ENCODE measurements at regions not wholly inside any gene's neighbourhood (a gene's known extent, or its start where the extent isn't known, plus 50 kb on each side); places are given as distances from the start of the nearest gene placed in this dataset.
A peak's percentile ranks its signal among the peaks of the same experiment; 100 is the strongest.

DNA sequence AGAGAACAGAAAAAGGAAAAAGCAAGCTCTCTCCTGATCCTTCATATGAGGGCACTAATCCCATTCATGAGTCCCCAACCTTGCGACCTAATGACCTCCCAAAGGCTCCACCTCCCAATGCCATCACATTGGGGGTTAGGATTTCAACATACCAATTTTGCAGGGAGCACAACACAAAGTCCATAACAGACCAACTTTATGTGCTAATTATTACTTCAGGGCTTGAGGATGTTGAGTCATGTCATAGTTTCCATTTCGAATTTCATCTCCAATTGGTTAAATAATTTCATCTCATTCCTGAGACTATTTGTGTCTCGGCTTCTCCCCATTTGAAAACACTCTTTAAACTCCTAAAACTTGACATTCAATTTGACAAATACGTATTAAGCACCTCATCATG lies 69.9 kb upstream of the KLF7 start:
- H3K4ac ChIP-seq (ENCODE audit: low read depth in 1 of 2, low read length in 2 of 2) = no peak overlapping the region
- H3K9ac ChIP-seq (ENCODE audit: low read length) = no peak overlapping the region
- H2AFZ ChIP-seq (ENCODE audit: low read depth, low read length) = no peak overlapping the region
- H3K36me3 ChIP-seq (ENCODE audit: control insufficient read depth in 1 of 2, insufficient read depth in 2 of 2, low read depth in 1 of 2, low read length in 2 of 2) = no peaks in the 10 kb centered on the region
- H3K9me3 ChIP-seq (ENCODE audit: control insufficient read depth, low read length) = peaks cover 8% of the 10 kb centered on the region
- no peak overlapping the region for H3K14ac ChIP-seq (ENCODE audit: low read length in 2 of 2)
- peak overlapping the region in 1 of 2 experiments; percentile 65 for H2BK12ac ChIP-seq (ENCODE audit: low read length in 2 of 2)
- no peak overlapping the region for H2AK5ac ChIP-seq (ENCODE audit: low read length, severe bottlenecking)
- no peak overlapping the region for H3K4me3 ChIP-seq (ENCODE audit: insufficient read depth in 1 of 2, low read depth in 1 of 2, low read length in 2 of 2)
- H2BK15ac ChIP-seq (ENCODE audit: low read depth, poor library complexity, severe bottlenecking) = no peak overlapping the region
- no peak for DNase-seq
- H3K4me1 ChIP-seq (ENCODE audit: control insufficient read depth, insufficient read depth, low read depth, low read length) = peaks cover 4% of the 10 kb centered on the region
- H2BK5ac ChIP-seq (ENCODE audit: low read depth, low read length, poor library complexity, severe bottlenecking) = no peak overlapping the region
- no peak overlapping the region for H4K91ac ChIP-seq (ENCODE audit: low read length)
- no peak overlapping the region for H3K4me2 ChIP-seq (ENCODE audit: low read length, poor library complexity, severe bottlenecking)
- H3K27me3 ChIP-seq (ENCODE audit: control insufficient read depth in 1 of 2, insufficient read depth in 1 of 2, low read length in 2 of 2) = no peaks in the 10 kb centered on the region
- no peaks in the 10 kb centered on the region for H3K79me1 ChIP-seq (replicated peaks; ENCODE audit: low read length, poor library complexity, severe bottlenecking)
- H3K27ac ChIP-seq (ENCODE audit: low read length, poor library complexity, severe bottlenecking) = no peak overlapping the region
- no peak overlapping the region for H3K23ac ChIP-seq (ENCODE audit: low read length in 2 of 2)
- WGBS = 95% methylated on average over 4 of the region's 4 CpGs
- H4K8ac ChIP-seq (ENCODE audit: low read length) = no peak overlapping the region
- no peak overlapping the region for H2BK120ac ChIP-seq (ENCODE audit: low read depth, low read length)
- H3K18ac ChIP-seq (ENCODE audit: low read depth in 1 of 2, low read length in 2 of 2) = no peak overlapping the region

DNA sequence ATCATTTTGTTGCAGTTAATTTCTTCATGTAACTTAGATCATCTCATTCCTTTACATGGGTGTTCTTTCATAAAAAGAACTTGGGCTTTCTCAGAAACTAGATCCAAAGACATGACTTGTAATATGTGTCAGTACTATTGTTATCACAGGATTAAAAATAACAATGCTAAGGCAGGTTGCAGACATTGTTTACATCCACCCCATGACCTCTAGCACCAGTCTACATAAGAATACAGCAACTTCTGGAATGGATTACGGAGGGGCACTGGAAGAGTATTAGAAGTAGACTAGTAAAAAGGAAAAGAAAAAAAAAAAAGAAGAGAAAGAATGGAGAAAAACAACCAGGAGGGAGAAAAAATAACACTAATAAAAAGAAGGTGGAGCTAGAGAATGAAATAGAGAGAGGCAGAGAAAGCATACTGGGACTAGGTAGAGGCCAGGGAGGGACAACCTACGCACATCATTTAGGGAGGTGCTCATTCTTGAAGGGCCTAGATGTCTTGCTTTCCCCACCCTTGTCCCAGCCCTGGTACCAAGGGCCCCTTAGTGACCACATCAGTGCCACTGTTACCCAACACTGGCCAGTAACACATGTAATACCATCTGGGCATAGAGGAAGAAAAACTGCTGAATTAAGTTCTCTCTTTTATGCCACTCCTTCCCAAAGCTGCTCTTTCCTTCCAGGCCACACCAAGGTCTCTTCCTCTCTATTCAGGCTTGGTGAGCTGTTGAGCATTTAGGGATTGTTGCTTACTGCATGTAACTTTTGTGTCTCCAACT lies 70.6 kb upstream of the KLF7 start:
- Histone ChIP-seq H4K8ac (ENCODE audit: low read length) (no peak overlapping the region), H2AK5ac (ENCODE audit: low read length, severe bottlenecking) (no peak overlapping the region), H3K9me3 (ENCODE audit: control insufficient read depth, low read length) (peaks cover 8% of the 10 kb centered on the region), H3K18ac (ENCODE audit: low read depth in 1 of 2, low read length in 2 of 2) (no peak overlapping the region), H3K23ac (ENCODE audit: low read length in 2 of 2) (no peak overlapping the region), H3K4me1 (ENCODE audit: control insufficient read depth, insufficient read depth, low read depth, low read length) (peaks cover 4% of the 10 kb centered on the region), H3K9ac (ENCODE audit: low read length) (no peak overlapping the region), H2AFZ (ENCODE audit: low read depth, low read length) (no peak overlapping the region), H2BK12ac (ENCODE audit: low read length in 2 of 2) (peak overlapping the region in 1 of 2 experiments; percentile 49), H3K27ac (ENCODE audit: low read length, poor library complexity, severe bottlenecking) (no peak overlapping the region), H3K14ac (ENCODE audit: low read length in 2 of 2) (no peak overlapping the region), H3K4ac (ENCODE audit: low read depth in 1 of 2, low read length in 2 of 2) (no peak overlapping the region), H2BK15ac (ENCODE audit: low read depth, poor library complexity, severe bottlenecking) (no peak overlapping the region), H2BK5ac (ENCODE audit: low read depth, low read length, poor library complexity, severe bottlenecking) (no peak overlapping the region), H2BK120ac (ENCODE audit: low read depth, low read length) (no peak overlapping the region), H3K4me2 (ENCODE audit: low read length, poor library complexity, severe bottlenecking) (no peak overlapping the region), H3K79me1 (replicated peaks; ENCODE audit: low read length, poor library complexity, severe bottlenecking) (no peaks in the 10 kb centered on the region), H4K91ac (ENCODE audit: low read length) (no peak overlapping the region), H3K4me3 (ENCODE audit: insufficient read depth in 1 of 2, low read depth in 1 of 2, low read length in 2 of 2) (no peak overlapping the region), H3K36me3 (ENCODE audit: control insufficient read depth in 1 of 2, insufficient read depth in 2 of 2, low read depth in 1 of 2, low read length in 2 of 2) (no peaks in the 10 kb centered on the region), H3K27me3 (ENCODE audit: control insufficient read depth in 1 of 2, insufficient read depth in 1 of 2, low read length in 2 of 2) (no peaks in the 10 kb centered on the region)
- DNase-seq = no peak
- WGBS = 96% methylated on average over 2 of the region's 2 CpGs

DNA sequence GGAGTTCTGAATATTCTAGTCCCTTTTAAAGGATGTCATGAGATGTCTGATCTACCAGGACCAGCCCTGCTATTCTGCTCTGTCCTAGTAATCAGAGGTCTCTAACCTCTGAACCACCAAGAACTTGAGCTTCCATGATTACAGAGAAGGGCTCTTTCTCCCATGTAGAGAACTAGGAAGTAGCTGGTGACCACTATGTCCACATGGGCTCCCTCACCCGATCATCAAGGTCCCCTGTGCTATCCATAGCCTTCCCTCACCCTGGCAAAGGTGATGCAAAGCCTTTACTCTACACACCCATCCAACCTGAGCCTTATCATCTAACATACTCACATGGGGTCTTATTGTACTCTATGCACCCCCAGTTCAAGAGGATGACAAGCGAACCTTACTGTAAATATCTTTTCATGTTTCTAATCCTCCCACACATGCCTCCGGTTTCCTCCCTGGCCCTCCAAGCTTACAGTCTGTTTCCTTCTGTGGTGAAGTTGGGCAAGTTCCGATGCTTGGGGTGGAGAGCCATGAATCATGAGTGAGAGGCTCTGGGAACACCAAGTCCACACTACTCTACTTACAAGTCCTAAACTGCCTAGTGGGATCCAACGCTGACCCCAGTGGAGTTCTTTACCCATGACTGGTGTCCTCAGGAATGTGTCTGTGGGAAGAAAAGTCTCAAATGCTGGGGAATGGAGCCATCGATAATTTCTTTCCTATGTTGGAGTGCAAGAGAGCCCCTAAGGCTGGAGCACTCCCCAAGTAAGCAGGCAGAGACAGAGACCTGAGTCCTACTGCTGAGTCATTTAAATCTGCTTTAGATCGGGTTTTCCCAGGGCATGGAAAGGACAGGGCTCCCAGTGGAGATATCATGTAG lies 73.3 kb upstream of the KLF7 start:
- peak overlapping the region; percentile 97 for H4K91ac ChIP-seq (ENCODE audit: low read length)
- H3K14ac ChIP-seq (ENCODE audit: low read length in 2 of 2) = no peak overlapping the region
- peak overlapping the region; percentile 98 for H4K8ac ChIP-seq (ENCODE audit: low read length)
- no peak overlapping the region for H3K23ac ChIP-seq (ENCODE audit: low read length in 2 of 2)
- WGBS = 23% methylated on average over 5 of the region's 7 CpGs
- no peak overlapping the region for H2BK5ac ChIP-seq (ENCODE audit: low read depth, low read length, poor library complexity, severe bottlenecking)
- H3K4me2 ChIP-seq (ENCODE audit: low read length, poor library complexity, severe bottlenecking) = no peak overlapping the region
- peak overlapping the region; percentile 63 for H2BK15ac ChIP-seq (ENCODE audit: low read depth, poor library complexity, severe bottlenecking)
- H3K27ac ChIP-seq (ENCODE audit: low read length, poor library complexity, severe bottlenecking) = peak overlapping the region; percentile 88
- DNase-seq = peak; percentile 100
- peak overlapping the region; percentile 86 for H2BK120ac ChIP-seq (ENCODE audit: low read depth, low read length)
- peaks cover 4% of the 10 kb centered on the region for H3K4me1 ChIP-seq (ENCODE audit: control insufficient read depth, insufficient read depth, low read depth, low read length)
- H2AFZ ChIP-seq (ENCODE audit: low read depth, low read length) = no peak overlapping the region
- H3K36me3 ChIP-seq (ENCODE audit: control insufficient read depth in 1 of 2, insufficient read depth in 2 of 2, low read depth in 1 of 2, low read length in 2 of 2) = no peaks in the 10 kb centered on the region
- H3K79me1 ChIP-seq (replicated peaks; ENCODE audit: low read length, poor library complexity, severe bottlenecking) = no peaks in the 10 kb centered on the region
- H3K18ac ChIP-seq (ENCODE audit: low read depth in 1 of 2, low read length in 2 of 2) = peak overlapping the region; percentile 63 to 98
- peak overlapping the region; percentile 57 to 100 for H2BK12ac ChIP-seq (ENCODE audit: low read length in 2 of 2)
- H3K9me3 ChIP-seq (ENCODE audit: control insufficient read depth, low read length) = peaks cover 8% of the 10 kb centered on the region
- H3K4ac ChIP-seq (ENCODE audit: low read depth in 1 of 2, low read length in 2 of 2) = peak overlapping the region; percentile 80 to 86
- peak overlapping the region; percentile 89 for H2AK5ac ChIP-seq (ENCODE audit: low read length, severe bottlenecking)
- peak overlapping the region; percentile 79 for H3K9ac ChIP-seq (ENCODE audit: low read length)
- peak overlapping the region in 1 of 2 experiments; percentile 40 for H3K4me3 ChIP-seq (ENCODE audit: insufficient read depth in 1 of 2, low read depth in 1 of 2, low read length in 2 of 2)
- H3K27me3 ChIP-seq (ENCODE audit: control insufficient read depth in 1 of 2, insufficient read depth in 1 of 2, low read length in 2 of 2) = no peaks in the 10 kb centered on the region

Measured in mesenchymal stem cell (in vitro differentiated cells and primary cell).